Testis (tissue), 2 donors: ENCODE measurements at regions not wholly inside any gene's neighbourhood (a gene's known extent, or its start where the extent isn't known, plus 50 kb on each side); places are given as distances from the start of the nearest gene placed in this dataset.

Experiments used
- CTCF ChIP-seq, 3 experiments: fragments of 450-650 bp in 2 of 3; fragments of 200-600 bp in 1 of 3; sonication (generic) in 1 of 3; IDR thresholded peaks; one replicate each; pipeline ENCODE4 v1.5.1; 2016 to 2019; ENCODE audit warnings: antibody characterized with exemption in 3 of 3, mild to moderate bottlenecking in 2 of 3, moderate library complexity in 1 of 3
- POLR2A ChIP-seq: fragments of 450-650 bp; IDR thresholded peaks from one replicate; pipeline ENCODE4 v1.6.1; 2017; ENCODE audit warnings: antibody characterized with exemption, mild to moderate bottlenecking, moderate library complexity

GRCh38 chr13:106919133-106919532 is 351.2 kb upstream of the ARGLU1 start:
- TF ChIP-seq CTCF (IDR thresholded peaks at IDR 0.05) (no peak), POLR2A (no peak)
